ENCODE measurements at regions not wholly inside any gene's neighbourhood (a gene's known extent, or its start where the extent isn't known, plus 50 kb on each side); places are given as distances from the start of the nearest gene placed in this dataset.

- intact Hi-C loops (cut with micrococcal nuclease): no loop called here
- no peak for DNase-seq (ENCODE audit: low spot score)
These were observed 159.6 kb upstream of the NUDT6 start for GRCh38 chr4:123081971-123082370.

DNA sequence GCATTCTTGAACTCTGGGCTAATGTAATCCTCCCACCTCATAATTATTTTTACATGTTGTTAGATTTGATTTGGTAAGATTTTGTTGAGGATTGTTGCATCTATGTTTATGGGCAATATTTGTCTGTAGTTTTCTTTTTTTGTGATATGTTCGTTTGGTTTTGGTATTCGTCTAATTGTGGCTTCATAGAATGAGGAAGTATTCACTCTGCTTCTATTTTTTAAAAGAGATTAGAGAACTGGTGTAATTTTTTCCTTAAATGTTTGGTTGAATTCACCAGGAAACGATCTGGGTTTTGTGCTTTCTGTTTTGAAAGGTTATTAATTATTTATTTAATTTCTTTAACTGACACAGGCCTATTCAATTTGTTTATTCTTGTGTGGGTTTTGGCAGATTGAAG is 161.2 kb upstream of the NUDT6 start:
- Mint-ChIP-seq H3K36me3 (ENCODE audit: low read depth) (peaks cover 14% of the 10 kb centered on the region), H3K27ac (no peak overlapping the region), H3K4me1 (ENCODE audit: low read depth) (no peaks in the 10 kb centered on the region), H3K4me3 (no peak overlapping the region), H3K27me3 (ENCODE audit: insufficient read depth) (no peaks in the 10 kb centered on the region), H3K9me3 (peaks cover 2% of the 10 kb centered on the region)
- intact Hi-C loops (cut with micrococcal nuclease): no loop called here
- DNase-seq (ENCODE audit: low spot score): no peak

More at GRCh38 chr4:123081971-123082370, 159.6 kb upstream of the NUDT6 start:
- Mint-ChIP-seq H3K27me3 (ENCODE audit: insufficient read depth) (no peaks in the 10 kb centered on the region), H3K9me3 (no peaks in the 10 kb centered on the region), H3K27ac (no peak overlapping the region), H3K4me1 (ENCODE audit: low read depth) (no peaks in the 10 kb centered on the region), H3K4me3 (no peak overlapping the region), H3K36me3 (ENCODE audit: low read depth) (peaks cover 7% of the 10 kb centered on the region)

DNA sequence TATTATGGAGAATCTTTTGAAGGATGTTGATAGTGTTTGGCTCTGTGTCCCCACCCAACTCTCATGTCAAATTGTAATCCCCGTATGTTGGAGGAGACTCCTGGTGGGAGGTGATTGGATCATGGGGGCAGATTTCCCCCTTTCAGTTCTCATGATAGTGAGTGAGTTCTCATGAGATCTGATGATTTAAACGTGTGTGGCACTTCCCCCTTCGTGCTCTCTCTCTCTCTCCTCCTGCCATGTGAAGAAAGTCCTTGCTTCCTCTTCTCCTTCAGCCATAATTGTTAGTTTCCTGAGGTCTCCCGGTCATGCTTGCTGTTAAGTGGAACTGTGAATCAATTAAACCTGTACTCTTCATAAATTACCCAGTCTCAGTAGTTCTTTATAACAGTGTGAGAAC is 166.1 kb upstream of the NUDT6 start:
- no peak overlapping the region for H3K4me3 Mint-ChIP-seq
- no peaks in the 10 kb centered on the region for H3K4me1 Mint-ChIP-seq (ENCODE audit: low read depth)
- H3K27me3 Mint-ChIP-seq (ENCODE audit: insufficient read depth): no peaks in the 10 kb centered on the region
- peaks cover 4% of the 10 kb centered on the region for H3K9me3 Mint-ChIP-seq
- no peak for DNase-seq (ENCODE audit: low spot score)
- no peak overlapping the region for H3K27ac Mint-ChIP-seq
- intact Hi-C loops (cut with micrococcal nuclease): no loop called here
- H3K36me3 Mint-ChIP-seq (ENCODE audit: low read depth): peaks cover 21% of the 10 kb centered on the region

DNA sequence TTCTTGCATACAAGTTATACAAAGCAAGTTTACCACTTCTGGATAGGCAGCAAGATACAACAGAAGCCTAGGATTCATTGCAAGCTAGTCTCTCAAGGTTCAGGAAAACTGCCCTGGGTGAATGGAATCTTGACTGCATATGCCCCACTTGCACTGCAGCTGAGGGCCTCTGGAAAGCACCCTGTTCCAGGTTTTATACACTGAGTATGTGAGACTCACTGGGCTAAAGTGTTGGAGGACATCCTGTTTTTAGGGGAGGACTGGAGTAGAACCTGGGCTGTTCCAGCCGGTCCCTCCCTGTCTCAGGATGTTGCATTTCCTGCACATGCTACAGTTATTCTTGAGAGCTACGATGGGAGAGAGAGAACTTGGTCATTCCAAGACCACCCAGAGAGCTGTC is 168.5 kb upstream of the NUDT6 start:
- Mint-ChIP-seq H3K27ac (no peak overlapping the region), H3K36me3 (ENCODE audit: low read depth) (peaks cover 23% of the 10 kb centered on the region), H3K4me1 (ENCODE audit: low read depth) (peaks cover 3% of the 10 kb centered on the region), H3K27me3 (ENCODE audit: insufficient read depth) (no peaks in the 10 kb centered on the region), H3K9me3 (peaks cover 4% of the 10 kb centered on the region), H3K4me3 (no peak overlapping the region)
- intact Hi-C loops (cut with micrococcal nuclease): loop anchor here (5.0 to 10.0 kb wide), 2 partner anchors 329 to 486 kb away; no protein-coding TSS in a partner anchor
- no peak for DNase-seq (ENCODE audit: low spot score)

- peaks cover 23% of the 10 kb centered on the region for H3K36me3 Mint-ChIP-seq (ENCODE audit: low read depth)
- H3K4me1 Mint-ChIP-seq (ENCODE audit: low read depth): peaks cover 5% of the 10 kb centered on the region
- H3K27me3 Mint-ChIP-seq (ENCODE audit: insufficient read depth): no peaks in the 10 kb centered on the region
- H3K4me3 Mint-ChIP-seq: no peak overlapping the region
- peaks cover 4% of the 10 kb centered on the region for H3K9me3 Mint-ChIP-seq
- no peak overlapping the region for H3K27ac Mint-ChIP-seq
- no peak for DNase-seq (ENCODE audit: low spot score)
- intact Hi-C loops (cut with micrococcal nuclease): loop anchor here (5.0 to 10.0 kb wide), 2 partner anchors 330 to 488 kb away; no protein-coding TSS in a partner anchor
These were observed 170.2 kb upstream of the NUDT6 start for GRCh38 chr4:123092586-123092985.

DNA sequence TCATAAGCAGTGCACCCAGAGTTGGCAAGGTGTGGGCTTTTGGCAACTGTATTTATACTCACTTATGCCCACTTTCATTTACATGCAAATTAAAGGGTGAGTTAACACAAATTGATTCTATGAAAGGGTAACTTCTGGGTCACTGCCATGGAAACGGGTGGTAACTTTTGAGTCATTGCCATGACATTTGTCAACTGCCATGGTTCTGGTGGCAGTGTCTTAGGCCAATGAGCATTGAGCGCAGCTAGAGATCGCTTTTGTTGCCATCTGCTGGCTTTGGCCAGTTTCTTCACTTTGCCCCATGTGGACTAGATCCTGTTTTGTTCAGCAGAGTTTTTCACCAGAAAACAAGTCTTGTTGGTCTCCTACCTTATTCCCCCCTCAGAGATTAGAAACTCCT is 170.8 kb upstream of the NUDT6 start:
- Mint-ChIP-seq H3K27me3 (ENCODE audit: insufficient read depth) (no peaks in the 10 kb centered on the region), H3K36me3 (ENCODE audit: low read depth) (peaks cover 18% of the 10 kb centered on the region), H3K27ac (no peak overlapping the region), H3K4me3 (no peak overlapping the region), H3K9me3 (peaks cover 4% of the 10 kb centered on the region), H3K4me1 (ENCODE audit: low read depth) (peaks cover 5% of the 10 kb centered on the region)
- DNase-seq (ENCODE audit: low spot score): no peak
- intact Hi-C loops (cut with micrococcal nuclease): loop anchor here (5.0 to 10.0 kb wide), 2 partner anchors 331 to 488 kb away; no protein-coding TSS in a partner anchor

DNA sequence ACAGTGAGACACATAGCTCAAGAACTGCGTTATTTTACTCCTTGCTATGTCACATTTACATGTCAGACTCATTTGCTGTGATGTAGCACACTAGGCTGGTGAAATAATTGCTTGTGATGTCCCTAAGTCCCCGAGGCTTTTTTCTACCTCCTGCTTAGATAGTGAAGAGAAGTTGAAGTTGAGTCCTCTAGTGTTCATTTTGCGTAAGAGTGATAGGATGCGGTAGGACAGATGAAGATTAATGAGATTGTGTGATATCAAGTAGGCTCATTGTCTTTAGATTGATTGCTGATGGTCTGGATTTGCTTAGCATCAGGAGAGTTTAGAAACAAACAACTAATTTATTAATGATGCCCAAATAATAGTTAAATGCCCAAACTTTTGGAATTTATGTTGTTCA is 173.6 kb upstream of the NUDT6 start:
- Mint-ChIP-seq H3K4me1 (ENCODE audit: low read depth) (peaks cover 5% of the 10 kb centered on the region), H3K36me3 (ENCODE audit: low read depth) (peaks cover 9% of the 10 kb centered on the region), H3K27ac (no peak overlapping the region), H3K27me3 (ENCODE audit: insufficient read depth) (no peaks in the 10 kb centered on the region), H3K9me3 (no peaks in the 10 kb centered on the region), H3K4me3 (no peak overlapping the region)
- intact Hi-C loops (cut with micrococcal nuclease): loop anchor here (10.0 kb wide), 1 partner anchor 491 kb away; no protein-coding TSS in a partner anchor
- no peak for DNase-seq (ENCODE audit: low spot score)

- DNase-seq (ENCODE audit: low spot score): no peak
- intact Hi-C loops (cut with micrococcal nuclease): loop anchor here (1.0 to 5.0 kb wide), 4 partner anchors 294 to 1219 kb away; partner anchors contain the start of gene SPRY1
These were observed 180.6 kb upstream of the NUDT6 start for GRCh38 chr4:123102897-123103471.

GRCh38 chr4:123104310-123105025 is 182.1 kb upstream of the NUDT6 start:
- Mint-ChIP-seq H3K9me3 (no peaks in the 10 kb centered on the region), H3K27ac (no peak overlapping the region), H3K27me3 (ENCODE audit: insufficient read depth) (no peaks in the 10 kb centered on the region), H3K4me1 (ENCODE audit: low read depth) (peaks cover 7% of the 10 kb centered on the region), H3K4me3 (no peak overlapping the region), H3K36me3 (ENCODE audit: low read depth) (peaks cover 2% of the 10 kb centered on the region)
- no peak for DNase-seq (ENCODE audit: low spot score)
- intact Hi-C loops (cut with micrococcal nuclease): loop anchor here (5.0 kb wide), 1 partner anchor 568 kb away; no protein-coding TSS in a partner anchor

More at GRCh38 chr4:123102897-123103471, 180.6 kb upstream of the NUDT6 start:
- Mint-ChIP-seq H3K36me3 (ENCODE audit: low read depth) (peaks cover 4% of the 10 kb centered on the region), H3K4me3 (no peak overlapping the region), H3K9me3 (no peaks in the 10 kb centered on the region), H3K27me3 (ENCODE audit: insufficient read depth) (no peaks in the 10 kb centered on the region), H3K4me1 (ENCODE audit: low read depth) (peaks cover 7% of the 10 kb centered on the region), H3K27ac (no peak overlapping the region)

GRCh38 chr4:123105026-123105420 is 182.6 kb upstream of the NUDT6 start:
- intact Hi-C loops (cut with micrococcal nuclease): no loop called here
- Mint-ChIP-seq H3K9me3 (no peaks in the 10 kb centered on the region), H3K4me3 (no peak overlapping the region), H3K27ac (no peak overlapping the region), H3K27me3 (ENCODE audit: insufficient read depth) (no peaks in the 10 kb centered on the region), H3K4me1 (ENCODE audit: low read depth) (peaks cover 7% of the 10 kb centered on the region), H3K36me3 (ENCODE audit: low read depth) (peaks cover 2% of the 10 kb centered on the region)
- no peak for DNase-seq (ENCODE audit: low spot score)

GRCh38 chr4:123106747-123107146 is 184.3 kb upstream of the NUDT6 start:
- Mint-ChIP-seq H3K36me3 (ENCODE audit: low read depth) (peaks cover 2% of the 10 kb centered on the region), H3K4me3 (no peak overlapping the region), H3K27ac (no peak overlapping the region), H3K9me3 (no peaks in the 10 kb centered on the region), H3K4me1 (ENCODE audit: low read depth) (peaks cover 7% of the 10 kb centered on the region), H3K27me3 (ENCODE audit: insufficient read depth) (no peaks in the 10 kb centered on the region)
- DNase-seq (ENCODE audit: low spot score): no peak
- intact Hi-C loops (cut with micrococcal nuclease): no loop called here

- peaks cover 6% of the 10 kb centered on the region for H3K4me1 Mint-ChIP-seq (ENCODE audit: low read depth)
- H3K36me3 Mint-ChIP-seq (ENCODE audit: low read depth): peaks cover 2% of the 10 kb centered on the region
- no peak overlapping the region for H3K4me3 Mint-ChIP-seq
- DNase-seq (ENCODE audit: low spot score): no peak
- intact Hi-C loops (cut with micrococcal nuclease): no loop called here
- no peaks in the 10 kb centered on the region for H3K27me3 Mint-ChIP-seq (ENCODE audit: insufficient read depth)
- no peak overlapping the region for H3K27ac Mint-ChIP-seq
- no peaks in the 10 kb centered on the region for H3K9me3 Mint-ChIP-seq
These were observed 185.3 kb upstream of the NUDT6 start for GRCh38 chr4:123107444-123108252.

GRCh38 chr4:123109139-123109538 is 186.7 kb upstream of the NUDT6 start:
- H3K36me3 Mint-ChIP-seq (ENCODE audit: low read depth): peaks cover 1% of the 10 kb centered on the region
- H3K9me3 Mint-ChIP-seq: no peaks in the 10 kb centered on the region
- H3K4me3 Mint-ChIP-seq: no peak overlapping the region
- H3K4me1 Mint-ChIP-seq (ENCODE audit: low read depth): no peaks in the 10 kb centered on the region
- H3K27me3 Mint-ChIP-seq (ENCODE audit: insufficient read depth): no peaks in the 10 kb centered on the region
- intact Hi-C loops (cut with micrococcal nuclease): no loop called here
- DNase-seq (ENCODE audit: low spot score): no peak
- no peak overlapping the region for H3K27ac Mint-ChIP-seq
